Activated naive CD4-positive, alpha-beta T cell treated with anti-CD3 and anti-CD28 coated beads, Interleukin-2, amount 50 U/mL, for 24 hours (primary cell): ENCODE measurements at regions not wholly inside any gene's neighbourhood (a gene's known extent, or its start where the extent isn't known, plus 50 kb on each side); places are given as distances from the start of the nearest gene placed in this dataset.
A peak's percentile ranks its signal among the peaks of the same experiment; 100 is the strongest.

Experiments
- H3K27ac Mint-ChIP-seq: one replicate; pipeline ENCODE4 v1.8.0; 2021; ENCODE audit warnings: mild to moderate bottlenecking, mixed read lengths
- H3K27me3 Mint-ChIP-seq: one replicate; pipeline ENCODE4 v1.8.0; 2021; ENCODE audit warnings: mixed read lengths
- H3K36me3 Mint-ChIP-seq: one replicate; pipeline ENCODE4 v1.8.0; 2021; ENCODE audit warnings: mixed read lengths
- H3K4me1 Mint-ChIP-seq: one replicate; pipeline ENCODE4 v1.8.0; 2021; ENCODE audit warnings: mixed read lengths
- H3K4me3 Mint-ChIP-seq: one replicate; pipeline ENCODE4 v1.8.0; 2021; ENCODE audit warnings: mild to moderate bottlenecking, mixed read lengths
- H3K9me3 Mint-ChIP-seq: one replicate; pipeline ENCODE4 v1.8.0; 2021; ENCODE audit warnings: mixed read lengths

DNA sequence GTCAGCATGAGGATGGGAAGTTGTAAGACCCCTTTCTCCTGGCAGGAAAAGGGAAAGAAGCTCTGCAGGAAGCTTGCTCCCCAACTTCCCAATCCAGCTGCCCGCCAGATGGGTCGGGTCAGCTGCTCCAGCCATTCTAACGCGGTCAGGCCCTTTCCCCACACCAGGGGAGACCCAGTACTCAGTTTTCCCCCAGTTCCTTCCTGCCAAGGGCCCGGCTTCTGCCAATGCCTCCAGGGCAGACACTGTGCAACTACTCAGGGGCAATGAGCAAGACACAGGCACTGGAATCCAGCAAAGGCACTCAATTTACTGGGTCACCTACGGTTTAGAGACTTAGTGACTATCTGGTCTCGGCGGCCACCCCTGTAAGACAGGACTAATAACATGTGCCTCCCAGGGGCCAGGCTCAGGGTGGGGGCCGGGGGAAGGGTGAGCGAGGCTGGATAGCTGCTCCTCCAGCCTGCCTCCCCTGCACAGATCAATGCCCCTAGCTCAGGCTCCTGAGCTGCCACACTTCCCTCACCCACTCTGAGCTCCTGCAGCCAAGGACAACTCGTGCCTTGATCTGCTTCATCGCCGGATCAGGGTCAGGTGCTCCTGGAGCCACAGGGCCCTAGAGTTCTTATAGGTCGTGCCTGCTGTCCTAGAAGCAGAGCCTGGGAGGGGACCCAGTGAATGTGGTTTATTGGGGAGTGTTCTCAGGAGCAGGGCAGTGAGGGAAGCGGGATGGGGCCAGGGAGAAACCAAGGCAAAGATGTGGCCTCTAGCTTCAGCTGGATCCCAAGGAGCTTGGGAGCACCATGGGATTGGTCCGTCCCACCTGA is 171.1 kb downstream of the ZFP36L2 start:
- peaks cover 43% of the 10 kb centered on the region for H3K4me1 Mint-ChIP-seq
- no peaks in the 10 kb centered on the region for H3K36me3 Mint-ChIP-seq
- no peaks in the 10 kb centered on the region for H3K27me3 Mint-ChIP-seq
- no peak overlapping the region for H3K27ac Mint-ChIP-seq
- no peaks in the 10 kb centered on the region for H3K9me3 Mint-ChIP-seq
- no peak overlapping the region for H3K4me3 Mint-ChIP-seq

- no peak overlapping the region for H3K4me3 Mint-ChIP-seq
- no peaks in the 10 kb centered on the region for H3K9me3 Mint-ChIP-seq
- H3K4me1 Mint-ChIP-seq, result peaks cover 35% of the 10 kb centered on the region
- no peaks in the 10 kb centered on the region for H3K27me3 Mint-ChIP-seq
- peak overlapping the region; percentile 38 for H3K27ac Mint-ChIP-seq
- H3K36me3 Mint-ChIP-seq, result no peaks in the 10 kb centered on the region
These were observed 172.0 kb downstream of the ZFP36L2 start for GRCh38 chr2:43054367-43054766.

DNA sequence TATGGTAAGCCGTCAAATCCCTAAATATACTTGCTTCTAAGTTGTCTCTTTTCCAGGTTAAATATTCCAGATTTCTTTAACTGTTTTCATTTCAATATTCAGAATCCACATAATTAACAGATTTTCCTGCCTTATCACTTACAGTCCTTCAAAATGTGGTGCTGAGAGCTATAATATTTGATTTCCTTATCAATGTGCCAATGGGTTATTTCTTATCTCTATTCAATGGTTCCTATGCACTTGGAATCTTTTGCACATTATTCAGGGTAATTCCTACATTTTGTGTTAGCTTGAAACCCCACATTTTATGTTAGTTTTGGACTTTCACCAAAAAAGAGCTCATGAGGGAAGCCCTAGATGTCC is 173.5 kb downstream of the ZFP36L2 start:
- Mint-ChIP-seq H3K27ac (no peak overlapping the region), H3K4me3 (no peak overlapping the region), H3K27me3 (no peaks in the 10 kb centered on the region), H3K4me1 (peaks cover 24% of the 10 kb centered on the region), H3K9me3 (no peaks in the 10 kb centered on the region), H3K36me3 (no peaks in the 10 kb centered on the region)

GRCh38 chr2:43052204-43052943 is 174.0 kb downstream of the ZFP36L2 start:
- Mint-ChIP-seq H3K36me3 (no peaks in the 10 kb centered on the region), H3K27ac (no peak overlapping the region), H3K27me3 (no peaks in the 10 kb centered on the region), H3K9me3 (no peaks in the 10 kb centered on the region), H3K4me3 (no peak overlapping the region), H3K4me1 (peaks cover 24% of the 10 kb centered on the region)

- no peaks in the 10 kb centered on the region for H3K36me3 Mint-ChIP-seq
- no peaks in the 10 kb centered on the region for H3K9me3 Mint-ChIP-seq
- H3K27me3 Mint-ChIP-seq, result no peaks in the 10 kb centered on the region
- H3K4me3 Mint-ChIP-seq, result peak overlapping the region; percentile 5
- no peak overlapping the region for H3K27ac Mint-ChIP-seq
- H3K4me1 Mint-ChIP-seq, result peaks cover 28% of the 10 kb centered on the region
These were observed 175.1 kb downstream of the ZFP36L2 start for GRCh38 chr2:43051338-43051737.

GRCh38 chr2:43050866-43051265 is 175.5 kb downstream of the ZFP36L2 start:
- Mint-ChIP-seq H3K27me3 (no peaks in the 10 kb centered on the region), H3K4me3 (peak overlapping the region; percentile 5), H3K27ac (no peak overlapping the region), H3K9me3 (no peaks in the 10 kb centered on the region), H3K36me3 (no peaks in the 10 kb centered on the region), H3K4me1 (peaks cover 28% of the 10 kb centered on the region)

- Mint-ChIP-seq H3K27ac (no peak overlapping the region), H3K4me1 (peaks cover 28% of the 10 kb centered on the region), H3K27me3 (no peaks in the 10 kb centered on the region), H3K9me3 (no peaks in the 10 kb centered on the region), H3K4me3 (no peak overlapping the region), H3K36me3 (no peaks in the 10 kb centered on the region)
These were observed 176.3 kb downstream of the ZFP36L2 start for GRCh38 chr2:43049836-43050801.

GRCh38 chr2:43047187-43047780 is 179.1 kb downstream of the ZFP36L2 start:
- no peaks in the 10 kb centered on the region for H3K9me3 Mint-ChIP-seq
- H3K27me3 Mint-ChIP-seq, result no peaks in the 10 kb centered on the region
- no peaks in the 10 kb centered on the region for H3K36me3 Mint-ChIP-seq
- peaks cover 27% of the 10 kb centered on the region for H3K4me1 Mint-ChIP-seq
- H3K27ac Mint-ChIP-seq, result no peak overlapping the region
- no peak overlapping the region for H3K4me3 Mint-ChIP-seq

DNA sequence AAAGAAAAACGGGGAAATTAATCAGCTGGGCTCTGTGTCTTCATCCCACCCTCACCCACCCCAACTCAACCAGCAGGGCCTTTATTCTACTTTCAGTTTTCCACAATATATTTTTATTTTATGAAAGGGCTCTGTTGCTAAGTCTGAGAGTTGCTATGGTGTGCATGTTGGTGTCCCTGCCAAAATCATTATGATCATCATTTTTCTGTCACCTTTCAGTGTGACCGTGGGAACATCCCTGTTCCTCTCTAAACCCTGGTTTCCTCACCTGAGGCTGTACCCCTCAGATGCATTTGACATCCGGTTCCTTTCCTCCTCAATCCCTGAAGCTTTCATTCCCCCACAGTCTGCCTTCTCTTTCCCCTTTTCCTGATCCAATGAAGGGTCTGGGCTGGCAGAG is 180.5 kb downstream of the ZFP36L2 start:
- no peak overlapping the region for H3K27ac Mint-ChIP-seq
- no peaks in the 10 kb centered on the region for H3K36me3 Mint-ChIP-seq
- H3K9me3 Mint-ChIP-seq, result no peaks in the 10 kb centered on the region
- peaks cover 14% of the 10 kb centered on the region for H3K4me1 Mint-ChIP-seq
- no peak overlapping the region for H3K4me3 Mint-ChIP-seq
- H3K27me3 Mint-ChIP-seq, result no peaks in the 10 kb centered on the region

- H3K9me3 Mint-ChIP-seq, result no peaks in the 10 kb centered on the region
- peaks cover 7% of the 10 kb centered on the region for H3K4me1 Mint-ChIP-seq
- H3K27me3 Mint-ChIP-seq, result no peaks in the 10 kb centered on the region
- no peaks in the 10 kb centered on the region for H3K36me3 Mint-ChIP-seq
- H3K4me3 Mint-ChIP-seq, result no peak overlapping the region
- H3K27ac Mint-ChIP-seq, result no peak overlapping the region
These were observed 182.2 kb downstream of the ZFP36L2 start for GRCh38 chr2:43044093-43044681.

DNA sequence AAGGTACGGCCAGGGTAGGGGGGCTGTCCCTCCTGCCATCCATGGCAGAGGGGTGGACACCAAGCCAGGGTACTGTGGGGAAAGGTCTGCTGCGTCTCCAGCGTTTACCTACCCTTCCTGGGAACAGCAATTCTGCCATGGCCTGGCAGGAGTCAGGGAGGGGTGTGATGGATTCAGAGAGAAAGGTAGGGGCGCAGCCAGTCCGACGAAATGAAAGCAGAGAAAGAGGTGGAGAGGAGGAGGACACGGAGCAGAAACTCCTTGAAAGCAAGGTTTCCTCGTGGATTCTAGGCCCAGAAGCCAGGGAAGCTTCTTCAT is 182.9 kb downstream of the ZFP36L2 start:
- peaks cover 7% of the 10 kb centered on the region for H3K4me1 Mint-ChIP-seq
- no peak overlapping the region for H3K4me3 Mint-ChIP-seq
- H3K9me3 Mint-ChIP-seq, result no peaks in the 10 kb centered on the region
- H3K27me3 Mint-ChIP-seq, result no peaks in the 10 kb centered on the region
- no peaks in the 10 kb centered on the region for H3K36me3 Mint-ChIP-seq
- no peak overlapping the region for H3K27ac Mint-ChIP-seq

DNA sequence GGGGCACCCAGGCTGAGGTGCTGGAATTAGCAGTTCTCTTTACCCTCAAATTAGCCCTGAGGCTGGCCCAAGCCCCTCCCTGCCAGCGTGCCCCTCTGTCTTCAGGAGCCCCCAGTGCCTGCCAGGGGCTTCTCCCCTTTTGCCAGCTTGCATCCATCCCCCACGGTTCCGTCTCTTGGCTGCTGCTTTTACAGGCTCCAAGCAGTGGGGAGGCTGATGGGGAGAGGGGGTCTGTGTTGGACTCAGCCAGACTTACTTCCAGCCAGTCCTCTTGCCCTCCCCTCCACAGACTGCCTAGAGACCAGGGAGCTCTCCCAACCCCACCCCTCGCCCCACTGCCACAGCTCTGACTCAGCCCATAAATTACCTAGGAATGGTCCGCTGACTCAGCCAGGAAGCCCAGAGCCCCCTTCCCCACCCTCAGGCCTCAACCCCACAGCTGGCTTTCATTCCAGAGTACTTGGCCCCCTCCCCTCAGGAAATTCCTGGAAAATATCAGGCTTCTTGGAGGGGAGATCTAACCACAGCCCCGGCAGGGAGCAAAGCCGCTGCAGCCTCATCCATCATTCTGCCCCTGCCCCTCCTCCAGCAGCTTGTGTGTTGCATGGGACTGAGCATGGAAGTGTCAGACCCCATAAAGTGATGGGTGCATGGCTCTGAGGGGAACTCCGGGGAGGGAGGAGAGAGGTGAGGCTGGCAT is 184.6 kb downstream of the ZFP36L2 start:
- Mint-ChIP-seq H3K27me3 (no peaks in the 10 kb centered on the region), H3K4me1 (peaks cover 3% of the 10 kb centered on the region), H3K4me3 (no peak overlapping the region), H3K27ac (no peak overlapping the region), H3K9me3 (no peaks in the 10 kb centered on the region), H3K36me3 (no peaks in the 10 kb centered on the region)

GRCh38 chr2:43041173-43041591 is 185.2 kb downstream of the ZFP36L2 start:
- no peak overlapping the region for H3K4me3 Mint-ChIP-seq
- no peaks in the 10 kb centered on the region for H3K9me3 Mint-ChIP-seq
- H3K4me1 Mint-ChIP-seq, result no peaks in the 10 kb centered on the region
- no peak overlapping the region for H3K27ac Mint-ChIP-seq
- H3K36me3 Mint-ChIP-seq, result no peaks in the 10 kb centered on the region
- no peaks in the 10 kb centered on the region for H3K27me3 Mint-ChIP-seq

GRCh38 chr2:43040084-43040854 is 186.1 kb downstream of the ZFP36L2 start:
- H3K4me3 Mint-ChIP-seq, result no peak overlapping the region

More at GRCh38 chr2:43040084-43040854, 186.1 kb downstream of the ZFP36L2 start:
- H3K36me3 Mint-ChIP-seq, result no peaks in the 10 kb centered on the region
- no peaks in the 10 kb centered on the region for H3K4me1 Mint-ChIP-seq
- H3K27me3 Mint-ChIP-seq, result no peaks in the 10 kb centered on the region
- H3K27ac Mint-ChIP-seq, result no peak overlapping the region
- H3K9me3 Mint-ChIP-seq, result no peaks in the 10 kb centered on the region
